HG02938 (cell line): ENCODE measurements at regions not wholly inside any gene's neighbourhood (a gene's known extent, or its start where the extent isn't known, plus 50 kb on each side); places are given as distances from the start of the nearest gene placed in this dataset.

Experiments used
- ATAC-seq: cut with Tn5 transposase; IDR thresholded peaks from one replicate; pipeline ENCODE4 v1.9.1; 2021; ENCODE audit warnings: mild to moderate bottlenecking, moderate library complexity; ENCODE audit not compliant: unreplicated experiment

- ATAC-seq = no peak
Measured at GRCh38 chr2:160940271-160940670, 220.0 kb upstream of the TANK start.

GRCh38 chr2:160940699-160941098 is 219.5 kb upstream of the TANK start:
- ATAC-seq = peak; percentile 73

GRCh38 chr2:160941290-160941846 is 218.9 kb upstream of the TANK start:
- no peak for ATAC-seq

GRCh38 chr2:160942476-160943142 is 217.6 kb upstream of the TANK start:
- ATAC-seq = no peak

GRCh38 chr2:160943414-160943813 is 216.8 kb upstream of the TANK start:
- no peak for ATAC-seq

GRCh38 chr2:160952464-160953254 is 207.6 kb upstream of the TANK start:
- ATAC-seq = no peak

- no peak for ATAC-seq
Measured at GRCh38 chr2:160955578-160955977, 204.7 kb upstream of the TANK start.

GRCh38 chr2:160956243-160956802 is 203.9 kb upstream of the TANK start:
- ATAC-seq = no peak

GRCh38 chr2:160963957-160964356 is 196.3 kb upstream of the TANK start:
- ATAC-seq = no peak

GRCh38 chr2:160967523-160967922 is 192.7 kb upstream of the TANK start:
- no peak for ATAC-seq

- ATAC-seq = no peak
Measured at GRCh38 chr2:160968183-160968582, 192.0 kb upstream of the TANK start.

GRCh38 chr2:160970052-160970965 is 189.9 kb upstream of the TANK start:
- no peak for ATAC-seq

GRCh38 chr2:160973991-160974390 is 186.2 kb upstream of the TANK start:
- no peak for ATAC-seq

GRCh38 chr2:160974803-160975202 is 185.4 kb upstream of the TANK start:
- ATAC-seq = no peak

GRCh38 chr2:160976797-160977196 is 183.4 kb upstream of the TANK start:
- ATAC-seq = no peak

GRCh38 chr2:160977376-160977775 is 182.9 kb upstream of the TANK start:
- no peak for ATAC-seq

GRCh38 chr2:160977854-160978253 is 182.4 kb upstream of the TANK start:
- no peak for ATAC-seq

GRCh38 chr2:160984426-160985077 is 175.7 kb upstream of the TANK start:
- ATAC-seq = no peak

- no peak for ATAC-seq
Measured at GRCh38 chr2:160989778-160990177, 170.4 kb upstream of the TANK start.

GRCh38 chr2:160993654-160994061 is 166.6 kb upstream of the TANK start:
- ATAC-seq = no peak
